Inferior parietal cortex (tissue), 1 donor: ENCODE measurements at regions not wholly inside any gene's neighbourhood (a gene's known extent, or its start where the extent isn't known, plus 50 kb on each side); places are given as distances from the start of the nearest gene placed in this dataset.

ENCODE experiments used
- DNase-seq: peaks from one replicate; pipeline ENCODE4 v3.0.0-alpha.2; 2016; ENCODE audit errors: extremely low spot score

DNA sequence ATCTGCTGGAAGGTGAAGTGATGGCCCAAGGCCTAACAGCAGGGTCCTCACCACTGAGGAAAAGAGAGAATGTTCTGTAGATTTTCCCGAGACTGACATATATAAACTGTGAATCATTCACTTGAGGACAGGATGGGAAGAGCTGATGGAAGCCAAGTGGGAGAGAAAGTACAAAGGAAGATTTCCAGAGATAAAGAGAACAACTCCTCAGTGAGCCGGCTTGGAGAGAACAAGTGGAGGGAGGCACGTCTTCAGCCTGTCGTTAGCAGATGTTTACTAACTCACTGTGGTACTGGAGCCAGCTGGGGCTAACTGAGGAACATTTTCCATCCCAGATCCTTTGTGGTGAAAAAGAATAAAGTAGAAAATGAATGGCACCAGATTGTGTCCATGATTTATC is 552.9 kb upstream of the TNP1 start:
- DNase-seq = no peak

- no peak for DNase-seq
Observed at GRCh38 chr2:217412277-217412676, 552.4 kb upstream of the TNP1 start.

DNA sequence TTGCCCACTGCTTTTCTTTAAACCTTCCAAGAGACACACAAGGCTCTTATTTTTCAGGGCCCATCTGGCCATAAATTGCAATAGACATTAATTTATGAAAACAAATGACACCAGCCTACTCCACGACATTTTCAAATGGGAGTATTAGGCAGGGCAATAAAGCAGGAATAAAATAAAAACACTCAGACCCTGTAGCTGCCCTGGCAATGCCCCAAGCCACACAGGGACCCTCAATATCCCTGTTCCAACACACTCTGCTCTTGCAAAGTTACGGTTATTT is 550.8 kb upstream of the TNP1 start:
- no peak for DNase-seq

- DNase-seq = no peak
Observed at GRCh38 chr2:217409949-217410680, 550.3 kb upstream of the TNP1 start.

GRCh38 chr2:217407362-217407761 is 547.5 kb upstream of the TNP1 start:
- DNase-seq = no peak

- no peak for DNase-seq
Observed at GRCh38 chr2:217404236-217404760, 544.4 kb upstream of the TNP1 start.

GRCh38 chr2:217402761-217403383 is 543.0 kb upstream of the TNP1 start:
- no peak for DNase-seq

DNA sequence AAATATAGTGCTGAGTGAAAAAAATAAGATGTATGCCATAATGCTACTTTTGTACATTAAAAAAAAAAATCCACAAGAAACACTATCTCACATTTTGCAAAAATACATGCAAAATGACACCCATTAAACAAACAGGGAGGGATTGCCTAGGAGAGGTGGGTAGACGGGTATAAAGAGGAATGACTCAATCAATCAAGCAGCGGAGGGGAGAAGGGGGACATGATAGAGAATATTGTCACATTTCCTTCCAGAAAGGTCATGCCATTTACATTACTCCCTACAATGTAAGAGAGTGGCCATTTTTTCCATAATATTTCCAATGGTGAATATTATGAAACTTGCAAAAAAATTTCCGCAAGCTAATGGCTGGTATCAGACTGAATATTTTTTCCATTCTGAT is 542.3 kb upstream of the TNP1 start:
- DNase-seq = no peak

- no peak for DNase-seq
Observed at GRCh38 chr2:217399291-217399690, 539.4 kb upstream of the TNP1 start.

- DNase-seq = no peak
Observed at GRCh38 chr2:217398860-217399259, 539.0 kb upstream of the TNP1 start.

- DNase-seq = no peak
Observed at GRCh38 chr2:217398101-217398500, 538.2 kb upstream of the TNP1 start.

DNA sequence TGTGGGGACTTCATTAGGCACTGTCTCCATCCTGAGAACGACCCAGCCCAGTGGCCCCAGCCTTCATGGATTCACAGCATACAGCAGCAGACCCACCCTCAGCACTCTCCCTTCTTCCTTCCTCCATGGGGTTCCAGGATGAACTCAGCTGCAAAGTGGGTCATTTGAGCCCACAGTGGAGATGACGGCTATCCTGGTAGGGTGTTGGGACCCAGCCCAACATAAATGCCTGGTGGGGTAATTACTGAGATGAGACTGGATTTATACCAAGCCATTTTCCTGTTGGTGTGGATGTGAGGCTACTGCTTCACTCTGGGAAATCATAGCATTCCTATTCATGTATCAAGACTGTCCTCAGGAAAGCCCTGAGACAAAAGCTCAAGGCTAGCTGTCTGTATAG is 536.7 kb upstream of the TNP1 start:
- DNase-seq = no peak

- DNase-seq = no peak
Observed at GRCh38 chr2:217396165-217396564, 536.3 kb upstream of the TNP1 start.

GRCh38 chr2:217394510-217395351 is 534.9 kb upstream of the TNP1 start:
- no peak for DNase-seq

- DNase-seq = no peak
Observed at GRCh38 chr2:217393585-217394032, 533.7 kb upstream of the TNP1 start.

DNA sequence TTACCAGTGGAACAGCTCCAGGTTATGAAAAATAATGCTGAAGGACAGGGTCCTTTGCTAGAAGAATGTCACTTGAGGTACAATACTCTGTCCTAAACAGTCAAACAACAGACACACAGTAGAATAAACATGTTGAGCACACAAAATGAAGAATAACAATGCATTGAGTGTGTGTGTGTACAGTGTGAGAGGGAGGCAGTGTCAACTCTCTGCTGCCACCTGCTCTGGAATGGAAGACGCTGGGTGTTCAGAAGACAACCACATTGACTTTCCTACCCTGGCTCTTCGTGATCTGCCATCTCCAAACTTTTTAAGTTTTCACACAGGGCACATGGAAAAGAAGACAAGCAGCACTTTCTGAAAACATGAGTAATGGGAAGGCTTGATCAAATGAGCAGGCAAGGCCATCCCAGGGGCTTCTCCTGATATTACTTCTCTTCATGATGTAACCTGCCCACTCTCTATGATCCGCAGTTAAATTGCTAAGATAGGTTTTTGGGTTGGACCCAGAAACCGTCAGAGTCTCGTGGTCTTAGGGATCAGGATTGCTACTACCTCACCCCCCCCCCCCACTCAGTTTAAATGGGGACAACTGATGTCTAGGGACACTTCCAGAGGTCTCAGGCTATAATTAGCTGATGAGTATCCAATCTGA is 533.2 kb upstream of the TNP1 start:
- no peak for DNase-seq

DNA sequence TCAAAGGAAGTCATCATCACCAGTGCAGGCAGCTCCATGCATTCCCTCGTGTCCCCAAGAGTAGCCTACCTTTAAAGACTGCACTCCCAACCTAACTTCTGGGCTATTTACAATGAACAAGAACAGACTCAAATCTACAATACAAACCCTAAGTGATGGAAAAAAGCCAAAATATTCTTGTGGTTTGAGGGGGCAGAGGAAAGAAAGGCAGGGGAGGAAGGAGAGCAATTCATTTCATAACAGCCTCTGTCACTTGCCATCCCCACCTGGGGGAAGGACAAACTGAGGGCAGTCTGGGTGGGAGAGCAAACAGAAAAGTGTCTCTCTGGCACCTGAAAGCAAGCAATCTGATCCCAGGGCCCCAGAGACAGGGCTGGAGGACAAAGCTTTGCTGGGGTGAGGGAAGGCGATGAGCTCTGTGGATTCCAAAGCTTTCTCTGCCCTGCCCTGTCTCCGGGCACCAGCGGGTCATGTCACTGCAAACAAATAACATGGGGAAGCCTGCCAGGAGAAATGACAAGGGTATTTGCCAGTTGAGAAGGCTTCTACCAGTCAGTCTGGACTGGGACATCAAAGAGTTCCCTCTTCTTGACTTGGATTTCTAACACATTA is 528.0 kb upstream of the TNP1 start:
- DNase-seq = no peak

GRCh38 chr2:217386041-217386440 is 526.2 kb upstream of the TNP1 start:
- no peak for DNase-seq

DNA sequence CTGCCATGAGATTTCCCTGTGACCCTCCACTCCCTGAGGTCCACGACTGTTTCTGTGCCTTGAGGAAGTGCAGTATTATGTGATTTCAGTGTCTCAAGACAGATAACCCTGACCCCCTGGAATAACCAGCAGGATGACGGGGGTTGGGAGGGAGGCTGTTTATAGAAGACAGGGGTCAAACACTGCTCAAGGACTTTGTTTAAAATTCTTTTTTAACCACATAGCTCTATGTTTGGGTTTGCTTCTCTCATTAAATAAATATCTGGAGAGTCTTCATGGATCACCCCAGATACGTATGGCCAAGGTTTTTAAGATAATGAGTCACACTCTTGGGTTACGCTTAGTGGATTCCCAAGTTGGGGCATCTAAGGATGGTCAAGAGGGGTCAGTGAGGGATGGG is 523.8 kb upstream of the TNP1 start:
- DNase-seq = no peak

DNA sequence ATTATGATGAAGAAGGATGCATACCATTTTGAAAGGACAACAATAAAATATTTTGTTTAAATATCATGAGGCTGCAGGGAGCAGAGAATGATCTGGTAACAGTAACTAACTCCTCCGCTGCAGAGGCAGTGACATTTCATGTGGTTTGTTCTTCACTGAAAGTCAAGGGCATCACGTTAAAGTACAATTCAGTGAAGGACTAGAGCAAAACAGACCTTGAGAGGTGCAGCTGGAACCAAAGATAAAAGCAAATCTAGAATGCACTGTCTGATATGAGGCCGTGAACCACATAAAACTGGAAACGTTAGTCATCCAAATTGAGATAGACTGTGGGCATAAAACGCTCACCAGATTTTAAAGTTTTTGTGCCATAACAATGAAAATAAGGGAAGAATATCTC is 522.9 kb upstream of the TNP1 start:
- DNase-seq = no peak

- DNase-seq = no peak
Observed at GRCh38 chr2:217379807-217380206, 519.9 kb upstream of the TNP1 start.

DNA sequence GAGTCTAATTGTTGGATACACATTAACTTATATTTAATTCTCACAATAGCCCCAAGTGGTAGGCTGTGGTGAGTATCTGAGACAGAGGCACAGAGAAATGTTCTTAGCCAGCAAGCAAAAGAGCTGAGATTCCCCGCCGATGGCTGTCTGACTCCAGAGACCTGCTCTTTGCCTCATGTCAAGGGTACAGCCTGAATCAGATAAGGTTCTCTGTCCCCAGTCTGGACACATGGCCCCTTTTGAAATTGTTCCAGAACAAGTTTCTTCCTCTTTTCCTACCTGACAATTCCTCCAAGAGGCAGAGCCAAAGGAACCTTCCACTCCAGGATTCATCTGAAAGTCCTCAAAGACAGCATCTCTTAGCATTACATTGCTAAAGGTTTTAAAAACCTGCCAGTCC is 512.9 kb upstream of the TNP1 start:
- no peak for DNase-seq
